MM.1S (cell line): ENCODE measurements at regions not wholly inside any gene's neighbourhood (a gene's known extent, or its start where the extent isn't known, plus 50 kb on each side); places are given as distances from the start of the nearest gene placed in this dataset.

Experiments used
- DNase-seq: peaks from one replicate; pipeline ENCODE4 v3.0.0-alpha.2; 2015
- H2AFZ ChIP-seq: fragments of 300-600 bp; sonication (generic); 2 replicates; pipeline ENCODE4 v1.6.0; 2016; ENCODE audit warnings: antibody characterized with exemption, low read length
- H3F3A ChIP-seq: fragments of 300-600 bp; sonication (generic); 2 replicates; pipeline ENCODE4 v1.6.1; 2016; ENCODE audit warnings: mild to moderate bottlenecking, antibody characterized with exemption, low read length, moderate library complexity, mixed read lengths; ENCODE audit not compliant: insufficient read depth
- H3K27ac ChIP-seq: fragments of 300-600 bp; sonication (generic); 2 replicates; pipeline ENCODE4 v1.5.1; 2016; ENCODE audit warnings: mild to moderate bottlenecking, low read length
- H3K27me3 ChIP-seq: fragments of 300-600 bp; sonication (generic); replicated peaks from 2 replicates; pipeline ENCODE4 v1.6.0; 2016; ENCODE audit warnings: low read length; ENCODE audit not compliant: insufficient read depth
- H3K36me3 ChIP-seq: fragments of 300-600 bp; sonication (generic); replicated peaks from 2 replicates; pipeline ENCODE4 v1.6.1; 2016; ENCODE audit warnings: mild to moderate bottlenecking, low read length, mixed read lengths; ENCODE audit not compliant: insufficient read depth
- H3K4me1 ChIP-seq: fragments of 300-600 bp; sonication (generic); 2 replicates; pipeline ENCODE4 v1.6.1; 2016; ENCODE audit warnings: low read length, mixed read lengths
- H3K4me2 ChIP-seq: fragments of 300-600 bp; sonication (generic); 2 replicates; pipeline ENCODE4 v1.6.0; 2016; ENCODE audit warnings: low read depth, low read length
- H3K4me3 ChIP-seq: fragments of 300-600 bp; sonication (generic); 2 replicates; pipeline ENCODE4 v1.5.1; 2016; ENCODE audit warnings: low read length, mixed read lengths
- H3K79me2 ChIP-seq: fragments of 300-600 bp; sonication (generic); 2 replicates; pipeline ENCODE4 v1.6.1; 2016; ENCODE audit warnings: mixed run types, low read length, mixed read lengths
- H3K9ac ChIP-seq: fragments of 300-600 bp; sonication (generic); 2 replicates; pipeline ENCODE4 v1.6.1; 2016; ENCODE audit warnings: low read length, mixed read lengths
- H3K9me2 ChIP-seq: fragments of 300-600 bp; sonication (generic); replicated peaks from 2 replicates; pipeline ENCODE4 v1.6.1; 2016; ENCODE audit warnings: mild to moderate bottlenecking, low read length, mixed read lengths; ENCODE audit not compliant: insufficient read depth
- H3K9me3 ChIP-seq: fragments of 300-600 bp; sonication (generic); replicated peaks from 2 replicates; pipeline ENCODE4 v1.6.1; 2016; ENCODE audit warnings: mild to moderate bottlenecking, low read length, mixed read lengths; ENCODE audit not compliant: insufficient read depth
- H4K20me1 ChIP-seq: fragments of 300-600 bp; sonication (generic); 2 replicates; pipeline ENCODE4 v1.6.1; 2016; ENCODE audit warnings: mild to moderate bottlenecking, low read length, moderate library complexity, mixed read lengths; ENCODE audit not compliant: insufficient read depth
- CTCF ChIP-seq: fragments of 300-600 bp; sonication (generic); IDR thresholded peaks from 2 replicates; pipeline ENCODE4 v1.5.1; 2016; ENCODE audit warnings: antibody characterized with exemption, low read length, mixed read lengths
- EZH2 ChIP-seq: fragments of 300-600 bp; sonication (generic); optimal IDR thresholded peaks from 2 replicates; pipeline ENCODE3; 2017; ENCODE audit warnings: low read depth, mild to moderate bottlenecking, antibody characterized with exemption, low read length, mixed read lengths
- EZH2phosphoT487 ChIP-seq: fragments of 300-600 bp; sonication (generic); IDR thresholded peaks from 2 replicates; pipeline ENCODE4 v1.6.1; 2018; ENCODE audit warnings: antibody characterized with exemption, low read length

GRCh38 chr17:34484193-34484733, 95.1 kb upstream of the TMEM132E start:
- no peak overlapping the region for H3K4me3 ChIP-seq
- no peak overlapping the region for H3K4me2 ChIP-seq
- H3K4me1 ChIP-seq = no peaks in the 10 kb centered on the region
- TF ChIP-seq CTCF = no peak
- no peak for TF ChIP-seq EZH2
- TF ChIP-seq EZH2phosphoT487 = no peak
- no peaks in the 10 kb centered on the region for H3K79me2 ChIP-seq
- H3K9ac ChIP-seq = no peak overlapping the region
- H4K20me1 ChIP-seq = no peaks in the 10 kb centered on the region
- no peak overlapping the region for H3K27ac ChIP-seq
- no peaks in the 10 kb centered on the region for H3K36me3 ChIP-seq
- no peaks in the 10 kb centered on the region for H3F3A ChIP-seq
- H3K9me2 ChIP-seq = no peaks in the 10 kb centered on the region
- DNase-seq = no peak
- H2AFZ ChIP-seq = no peak overlapping the region
- H3K27me3 ChIP-seq = no peaks in the 10 kb centered on the region
- H3K9me3 ChIP-seq = no peaks in the 10 kb centered on the region

GRCh38 chr17:34482730-34483129, 96.7 kb upstream of the TMEM132E start:
- no peak overlapping the region for H2AFZ ChIP-seq
- no peaks in the 10 kb centered on the region for H3K36me3 ChIP-seq
- no peaks in the 10 kb centered on the region for H3K9me2 ChIP-seq
- no peaks in the 10 kb centered on the region for H3K9me3 ChIP-seq
- DNase-seq = no peak
- no peaks in the 10 kb centered on the region for H3K27me3 ChIP-seq
- no peaks in the 10 kb centered on the region for H3K79me2 ChIP-seq
- H3F3A ChIP-seq = no peaks in the 10 kb centered on the region
- H3K4me2 ChIP-seq = no peak overlapping the region
- H3K9ac ChIP-seq = no peak overlapping the region
- no peaks in the 10 kb centered on the region for H4K20me1 ChIP-seq
- H3K4me1 ChIP-seq = no peaks in the 10 kb centered on the region
- H3K27ac ChIP-seq = no peak overlapping the region
- no peak overlapping the region for H3K4me3 ChIP-seq
- TF ChIP-seq CTCF (no peak), EZH2 (no peak), EZH2phosphoT487 (no peak)

GRCh38 chr17:34481779-34482178, 97.6 kb upstream of the TMEM132E start:
- Histone ChIP-seq H3K9me3 (no peaks in the 10 kb centered on the region), H3K36me3 (no peaks in the 10 kb centered on the region)

More at GRCh38 chr17:34481779-34482178, 97.6 kb upstream of the TMEM132E start:
- Histone ChIP-seq H3K27me3 (no peaks in the 10 kb centered on the region), H3K4me2 (no peak overlapping the region), H3K4me3 (no peak overlapping the region), H2AFZ (no peak overlapping the region), H4K20me1 (no peaks in the 10 kb centered on the region), H3F3A (no peaks in the 10 kb centered on the region), H3K27ac (no peak overlapping the region), H3K9ac (no peak overlapping the region), H3K79me2 (no peaks in the 10 kb centered on the region), H3K4me1 (no peaks in the 10 kb centered on the region), H3K9me2 (no peaks in the 10 kb centered on the region)
- no peak for DNase-seq
- TF ChIP-seq EZH2 = no peak
- no peak for TF ChIP-seq CTCF
- no peak for TF ChIP-seq EZH2phosphoT487
